Cardiac septum (tissue), 1 donor: ENCODE measurements at regions not wholly inside any gene's neighbourhood (a gene's known extent, or its start where the extent isn't known, plus 50 kb on each side); places are given as distances from the start of the nearest gene placed in this dataset.
"Not testable (repeated sequence)": the region's sequence is repeated elsewhere in the genome, so short reads cannot be mapped to it uniquely, and the experiment has no call there.

ENCODE experiments used
- DNase-seq: peaks from one replicate; pipeline ENCODE4 v3.0.0-alpha.2; 2020; ENCODE audit warnings: low spot score
- intact Hi-C: fragments of 100-400 bp; cut with DNase I; formaldehyde crosslinking; loops from one replicate; pipeline ENCODE4 v1.14.0; 2022
- donor health status: DM: no; HTN: no; CAD: no.

DNA sequence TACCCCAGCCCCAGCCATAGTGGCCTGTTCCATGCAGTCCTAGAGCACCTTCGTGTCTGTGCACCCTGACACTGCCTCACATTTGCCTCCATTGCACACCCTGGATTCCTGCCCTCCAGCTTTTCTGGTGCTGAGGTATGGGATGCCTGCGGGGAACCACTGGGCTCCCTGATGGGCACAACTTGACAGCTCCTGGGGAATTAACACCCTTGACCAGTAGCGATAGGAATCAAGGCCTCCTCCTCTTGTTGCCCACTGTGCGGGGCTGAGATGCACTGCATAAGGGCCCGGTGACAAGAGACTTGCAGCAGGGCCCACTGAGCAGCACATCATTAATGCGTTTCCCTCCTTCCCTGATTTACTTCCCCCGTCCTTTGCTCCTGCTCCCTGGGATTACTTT is 235.6 kb upstream of the MOCS1 start:
- DNase-seq, result no peak
- intact Hi-C loops, result no loop called here

- no peak for DNase-seq
- intact Hi-C loops, result no loop called here
Observed at GRCh38 chr6:40166963-40167362, 232.7 kb upstream of the MOCS1 start.

DNA sequence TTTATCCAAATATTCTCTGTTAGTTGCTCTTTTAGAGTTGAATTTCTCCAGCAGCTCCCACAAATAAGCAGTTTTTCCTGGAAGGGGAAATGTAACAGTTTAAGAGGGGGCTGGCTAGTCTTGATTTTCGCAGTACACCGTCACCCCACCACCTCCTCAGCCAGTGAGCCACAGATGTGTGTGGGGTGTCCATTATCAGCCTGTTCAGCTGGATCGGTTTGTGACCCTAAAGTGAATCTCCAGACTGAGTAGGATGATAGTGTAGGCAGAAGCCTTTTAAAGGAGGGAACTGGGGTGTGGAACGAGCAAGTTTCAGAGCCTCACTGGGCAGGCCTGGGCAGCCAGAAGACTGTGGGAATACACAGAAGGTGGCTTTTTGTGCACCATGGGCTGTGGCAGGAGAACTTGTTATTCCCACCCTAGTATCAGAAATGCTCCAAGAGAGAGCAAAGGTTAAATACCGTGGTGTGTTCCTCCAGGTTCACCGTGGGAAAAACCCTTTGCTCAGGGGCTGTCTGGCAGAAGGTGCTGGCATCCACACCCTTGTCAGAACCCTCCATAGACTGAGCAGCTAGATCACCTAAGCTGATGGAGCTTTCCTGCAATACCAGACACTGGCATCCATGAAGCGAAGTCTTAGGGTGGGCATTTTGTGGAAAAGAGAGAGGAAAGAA is 230.9 kb upstream of the MOCS1 start:
- intact Hi-C loops, result no loop called here
- no peak for DNase-seq

DNA sequence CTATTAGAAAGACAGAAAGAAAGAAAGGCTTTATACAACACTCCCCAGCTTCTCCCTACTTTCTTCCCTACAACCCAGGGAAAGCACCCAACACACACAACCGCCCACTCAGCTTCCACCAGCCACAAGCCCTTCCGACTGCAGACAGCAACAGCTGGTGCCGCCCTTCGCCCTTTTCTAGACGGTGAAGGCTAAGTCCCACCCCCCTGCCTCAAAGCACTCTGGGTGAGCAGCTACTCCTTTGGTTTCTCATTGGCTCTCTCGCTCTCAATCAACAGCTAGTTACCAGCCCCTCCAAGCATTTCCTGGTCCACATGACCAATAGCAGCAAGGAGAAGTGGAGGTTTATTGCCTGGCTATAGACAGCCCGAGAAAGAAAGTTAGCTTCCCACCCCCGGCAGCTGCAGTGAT is 230.1 kb upstream of the MOCS1 start:
- intact Hi-C loops, result no loop called here
- DNase-seq, result no peak

DNA sequence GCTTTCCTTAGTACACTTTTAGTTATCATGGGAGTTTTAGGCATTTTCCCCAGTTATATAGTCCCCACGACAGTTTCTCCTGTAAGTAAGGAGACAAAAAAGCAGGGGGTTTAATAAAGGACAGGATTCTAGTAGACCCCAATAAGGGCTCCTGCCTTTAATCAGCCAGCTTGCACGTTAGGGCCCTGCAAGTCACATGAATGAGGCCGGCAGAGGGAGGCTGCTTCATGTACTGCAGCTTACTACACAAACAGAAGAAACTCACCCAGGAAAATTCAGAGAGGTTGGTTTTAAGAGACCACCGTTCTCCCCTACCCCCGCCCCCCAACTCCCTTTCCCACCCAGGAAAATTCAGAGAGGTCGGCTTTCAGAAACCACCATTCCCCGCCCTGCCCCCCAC is 229.7 kb upstream of the MOCS1 start:
- intact Hi-C loops, result no loop called here
- no peak for DNase-seq

GRCh38 chr6:40162074-40162473 is 227.8 kb upstream of the MOCS1 start:
- intact Hi-C loops, result no loop called here

DNA sequence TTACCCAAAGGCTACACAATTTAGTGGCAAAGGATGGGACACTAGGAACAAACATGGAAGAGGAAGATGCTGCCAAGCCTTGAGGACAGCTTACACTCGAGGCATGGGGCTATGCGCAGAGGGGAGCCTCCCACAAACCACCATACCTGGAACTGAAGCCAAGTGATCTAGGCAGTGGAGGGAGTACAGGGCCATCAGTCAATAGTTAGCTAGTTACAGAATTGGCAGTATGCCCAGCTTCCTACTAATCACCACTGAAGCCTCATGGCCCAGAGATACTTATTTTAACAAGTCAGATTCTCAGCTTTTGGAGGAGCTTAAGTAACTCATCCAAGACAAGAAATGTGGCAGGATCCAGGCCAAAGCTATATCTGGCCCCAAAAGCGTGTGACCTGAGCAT is 226.6 kb upstream of the MOCS1 start:
- no peak for DNase-seq
- intact Hi-C loops, result no loop called here

More at GRCh38 chr6:40162074-40162473, 227.8 kb upstream of the MOCS1 start:
- DNase-seq, result no peak

- intact Hi-C loops, result no loop called here
- no peak for DNase-seq
Observed at GRCh38 chr6:40159865-40160264, 225.6 kb upstream of the MOCS1 start.

- no peak for DNase-seq
- intact Hi-C loops, result no loop called here
Observed at GRCh38 chr6:40152701-40153436, 218.6 kb upstream of the MOCS1 start.

DNA sequence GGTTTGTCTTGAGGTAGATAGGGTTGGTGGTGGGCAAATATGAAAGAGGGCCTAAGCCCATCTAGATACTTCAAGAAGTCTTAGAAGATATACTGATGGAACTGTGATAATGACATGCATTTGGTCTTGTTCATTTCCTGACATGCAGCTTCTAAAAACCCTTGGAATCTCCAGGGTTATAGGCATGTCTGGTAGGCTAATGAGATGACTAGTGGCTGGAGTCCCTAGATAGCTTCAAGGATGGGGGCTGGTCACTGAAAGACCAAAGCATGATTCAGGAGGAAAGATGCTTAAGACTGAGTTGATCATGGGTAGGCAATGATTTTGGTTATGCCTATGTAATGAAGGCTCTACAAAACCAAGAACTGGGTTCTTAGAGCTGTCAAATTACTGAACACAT is 217.9 kb upstream of the MOCS1 start:
- no peak for DNase-seq
- intact Hi-C loops, result no loop called here

DNA sequence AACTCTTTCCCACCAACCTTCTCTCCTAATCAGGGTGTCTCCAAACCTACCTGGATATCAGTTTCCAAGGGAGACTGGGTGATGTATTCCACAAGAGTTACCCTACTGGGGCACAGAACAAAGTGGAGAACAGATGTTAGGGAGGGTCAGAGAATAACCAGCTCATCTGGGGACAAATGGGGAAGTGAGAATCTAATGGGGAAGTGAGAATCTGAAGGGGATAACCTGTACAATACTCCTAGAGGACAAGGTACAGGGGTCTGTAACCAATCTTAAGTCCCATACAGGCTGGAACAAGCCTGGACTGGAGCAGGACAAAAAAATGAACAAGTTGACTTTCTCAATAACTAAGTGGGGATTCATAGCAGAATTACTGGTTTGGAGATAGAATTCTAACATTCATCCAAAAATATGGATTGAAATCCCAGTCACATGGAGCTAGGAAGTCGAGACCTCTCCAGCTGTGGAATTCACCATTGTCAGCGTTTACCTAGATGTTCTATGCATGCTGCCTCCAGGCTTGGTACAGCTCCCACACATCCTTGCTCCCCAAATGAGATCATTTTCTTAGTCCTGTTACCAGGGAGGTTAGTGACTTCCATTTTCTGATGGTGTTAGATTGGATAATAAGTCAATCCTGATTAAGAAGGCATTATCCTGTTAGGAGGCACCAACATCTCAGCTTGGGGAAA is 214.8 kb upstream of the MOCS1 start:
- intact Hi-C loops, result no loop called here
- no peak for DNase-seq

DNA sequence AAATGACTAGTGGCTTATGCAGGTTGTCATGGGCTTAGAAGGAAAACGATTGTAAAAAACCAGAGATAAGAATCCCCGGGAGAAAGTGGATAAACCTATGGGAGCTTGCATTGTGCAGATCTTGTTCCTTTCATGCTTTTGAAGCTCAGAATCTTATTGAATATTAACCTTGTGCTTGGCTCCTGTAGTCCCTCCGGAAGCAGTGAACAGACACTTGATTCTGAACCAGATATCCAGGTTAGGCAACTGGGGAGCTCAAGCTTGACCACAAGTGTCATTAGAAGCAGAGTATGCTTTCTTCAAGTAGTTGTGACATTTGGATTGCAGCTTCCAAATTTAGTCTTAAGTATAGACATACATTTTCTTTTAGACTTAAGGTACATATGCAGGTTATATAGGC is 212.6 kb upstream of the MOCS1 start:
- no peak for DNase-seq
- intact Hi-C loops, result no loop called here

DNA sequence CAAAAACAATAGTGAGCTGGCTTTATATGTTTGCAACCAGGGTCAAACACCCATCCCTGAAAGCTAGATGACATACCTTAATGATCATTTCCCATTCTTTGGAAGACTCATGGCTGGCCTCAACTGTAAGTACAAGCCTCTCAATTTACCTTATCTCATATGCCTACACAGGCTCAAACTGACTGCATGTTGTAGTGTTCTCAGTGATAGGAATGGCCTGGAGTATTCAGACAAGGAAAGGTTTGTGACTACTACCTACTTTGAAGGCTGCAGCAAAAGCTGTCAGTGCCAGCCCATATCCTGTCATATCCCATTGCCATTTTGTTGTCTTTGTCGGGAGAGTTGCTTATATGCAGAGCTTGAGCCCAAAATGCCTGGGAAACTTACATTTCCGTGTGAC is 205.2 kb upstream of the MOCS1 start:
- intact Hi-C loops, result no loop called here
- DNase-seq, result no peak

- no peak for DNase-seq
- intact Hi-C loops, result no loop called here
Observed at GRCh38 chr6:40138273-40138720, 204.0 kb upstream of the MOCS1 start.

- intact Hi-C loops, result no loop called here
Observed at GRCh38 chr6:40135491-40136072, 201.3 kb upstream of the MOCS1 start.

DNA sequence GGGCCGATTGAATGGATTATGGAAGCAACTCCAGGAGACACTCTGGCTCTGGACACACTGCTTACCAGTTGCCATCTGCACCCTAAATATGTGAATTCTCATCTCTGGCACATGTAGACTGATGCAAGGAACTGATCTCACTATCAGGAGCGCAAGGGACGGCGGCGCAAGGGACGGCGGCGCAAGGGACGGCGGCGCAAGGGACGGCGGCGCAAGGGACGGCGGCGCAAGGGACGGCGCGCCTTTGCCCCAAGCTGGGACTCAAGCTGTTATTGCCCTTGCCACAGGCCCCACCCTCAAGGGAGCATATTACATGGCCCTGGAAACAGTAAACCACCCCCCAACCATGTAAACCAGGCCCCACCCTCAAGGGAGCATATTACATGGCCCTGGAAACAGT is 199.7 kb upstream of the MOCS1 start:
- intact Hi-C loops, DNase-seq: not testable (repeated sequence)

More at GRCh38 chr6:40135491-40136072, 201.3 kb upstream of the MOCS1 start:
- DNase-seq, result no peak

- intact Hi-C loops, result no loop called here
- DNase-seq, result no peak
Observed at GRCh38 chr6:40131675-40132074, 197.4 kb upstream of the MOCS1 start.

GRCh38 chr6:40128127-40128526 is 193.9 kb upstream of the MOCS1 start:
- no peak for DNase-seq
- intact Hi-C loops, result no loop called here

DNA sequence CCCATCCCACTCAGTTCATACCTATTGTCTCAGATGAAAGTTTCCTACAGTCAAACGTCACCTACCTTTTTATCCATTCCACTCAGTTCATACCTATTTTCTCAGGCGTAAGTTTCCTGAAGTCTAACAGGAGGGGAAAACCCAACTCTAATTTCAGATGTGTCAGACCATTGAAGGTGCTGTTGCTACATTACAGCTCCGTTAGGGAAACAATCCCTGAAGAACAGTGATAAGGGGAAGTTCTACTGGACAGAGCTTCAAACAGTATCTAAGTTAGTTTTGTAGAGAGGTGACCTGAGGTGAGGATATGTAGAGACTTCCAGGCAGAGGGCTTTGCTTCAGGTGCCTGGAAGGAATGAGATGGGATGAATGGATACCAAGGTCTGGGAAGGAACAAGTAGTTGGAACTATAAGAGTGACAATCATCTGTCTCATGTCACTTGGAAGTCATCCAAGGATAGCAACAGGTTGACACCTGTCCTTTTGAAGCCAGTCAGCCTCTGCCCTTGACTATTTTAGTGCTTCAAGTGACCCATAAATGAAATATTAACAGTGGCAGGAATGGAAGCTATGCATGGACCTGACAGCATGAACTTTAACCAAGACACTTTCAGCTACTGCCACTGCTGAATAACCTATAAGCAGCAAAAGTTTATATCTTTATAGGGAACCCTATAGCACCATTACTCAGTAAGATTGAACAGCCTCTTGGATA is 191.6 kb upstream of the MOCS1 start:
- intact Hi-C loops, result no loop called here
- DNase-seq, result no peak

GRCh38 chr6:40124924-40125323 is 190.7 kb upstream of the MOCS1 start:
- no peak for DNase-seq
- intact Hi-C loops, result no loop called here
